Neural cell (in vitro differentiated cells): ENCODE measurements at regions not wholly inside any gene's neighbourhood (a gene's known extent, or its start where the extent isn't known, plus 50 kb on each side); places are given as distances from the start of the nearest gene placed in this dataset.
"Not testable (repeated sequence)": the region's sequence is repeated elsewhere in the genome, so short reads cannot be mapped to it uniquely, and the experiment has no call there.

Source experiments
- H2AFZ ChIP-seq: fragments of 200-600, 300-800 bp; sonication (generic), shearing (Covaris generic); 2 replicates; pipeline ENCODE4 v1.6.0; 2014; ENCODE audit warnings: low read depth, mild to moderate bottlenecking, antibody characterized with exemption, low read length, moderate library complexity
- H3F3A ChIP-seq: fragments of 200-600 bp; shearing (Covaris generic); 2 replicates; pipeline ENCODE4 v1.6.1; 2016; ENCODE audit warnings: mild to moderate bottlenecking, moderate library complexity, mixed read lengths, antibody characterized with exemption, low read length; ENCODE audit not compliant: insufficient read depth, poor library complexity, severe bottlenecking
- H3K27ac ChIP-seq: fragments of 200-600, 300-800 bp; sonication (generic), shearing (Covaris generic); 2 replicates; pipeline ENCODE4 v1.5.1; 2014; ENCODE audit warnings: mild to moderate bottlenecking, low read length, moderate library complexity
- H3K27me3 ChIP-seq: fragments of 300-800, 200-600 bp; sonication (generic), shearing (Covaris generic); 2 replicates; pipeline ENCODE4 v1.6.0; 2014; ENCODE audit warnings: mild to moderate bottlenecking, low read depth, low read length, moderate library complexity; ENCODE audit not compliant: insufficient read depth
- H3K36me3 ChIP-seq: fragments of 300-800, 200-600 bp; sonication (generic), shearing (Covaris generic); 2 replicates; pipeline ENCODE4 v1.5.1; 2014; ENCODE audit warnings: mild to moderate bottlenecking, antibody characterized with exemption, low read length, moderate library complexity; ENCODE audit not compliant: insufficient read depth
- H3K4me2 ChIP-seq: fragments of 300-800, 200-600 bp; sonication (generic), shearing (Covaris generic); 2 replicates; pipeline ENCODE4 v1.6.0; 2014; ENCODE audit warnings: mild to moderate bottlenecking, low read length
- H3K4me3 ChIP-seq: fragments of 300-800, 200-600 bp; sonication (generic), shearing (Covaris generic); 2 replicates; pipeline ENCODE4 v1.5.1; 2014; ENCODE audit warnings: mild to moderate bottlenecking, low read length, moderate library complexity
- H3K79me2 ChIP-seq: fragments of 200-600 bp; shearing (Covaris generic); replicated peaks from 2 replicates; pipeline ENCODE4 v1.6.0; 2014; ENCODE audit warnings: mild to moderate bottlenecking, low read length, moderate library complexity; ENCODE audit not compliant: insufficient read depth
- H3K9ac ChIP-seq: fragments of 300-800, 200-600 bp; sonication (generic), shearing (Covaris generic); 2 replicates; pipeline ENCODE4 v1.6.1; 2016; ENCODE audit warnings: mild to moderate bottlenecking, low read length, mixed read lengths
- H3K9me2 ChIP-seq: fragments of 200-600 bp; shearing (Covaris generic); 2 replicates; pipeline ENCODE4 v1.6.1; 2016; ENCODE audit warnings: mild to moderate bottlenecking, low read length, mixed read lengths; ENCODE audit not compliant: insufficient read depth
- H3K9me3 ChIP-seq: fragments of 200-600, 300-800 bp; sonication (generic), shearing (Covaris generic); 2 replicates; pipeline ENCODE4 v1.6.1; 2016; ENCODE audit warnings: mild to moderate bottlenecking, mixed run types, low read length, moderate library complexity, mixed read lengths
- H4K20me1 ChIP-seq: fragments of 200-600 bp; shearing (Covaris generic); 2 replicates; pipeline ENCODE4 v1.6.1; 2016; ENCODE audit warnings: mild to moderate bottlenecking, mixed run types; ENCODE audit not compliant: insufficient read depth
- CTCF ChIP-seq: fragments of 450-650 bp; IDR thresholded peaks from 2 replicates; pipeline ENCODE4 v1.5.1; 2014; ENCODE audit warnings: antibody characterized with exemption, mild to moderate bottlenecking, moderate library complexity; ENCODE audit not compliant: poor library complexity, severe bottlenecking
- EP300 ChIP-seq: fragments of 450-650 bp; conservative IDR thresholded peaks from 2 replicates; pipeline ENCODE4 v1.6.1; 2014; ENCODE audit warnings: antibody characterized with exemption, mild to moderate bottlenecking, moderate library complexity; ENCODE audit not compliant: poor library complexity, severe bottlenecking
- EZH2 ChIP-seq: fragments of 200-600, 300-800 bp; shearing (Covaris generic), sonication (generic); IDR thresholded peaks from 2 replicates; pipeline ENCODE4 v1.6.1; 2014; ENCODE audit warnings: antibody characterized with exemption, low read length, borderline replicate concordance, mild to moderate bottlenecking; ENCODE audit not compliant: insufficient read depth, poor library complexity, severe bottlenecking
- MXI1 ChIP-seq: fragments of 450-650 bp; conservative IDR thresholded peaks from 2 replicates; pipeline ENCODE4 v1.6.1; 2014; ENCODE audit warnings: antibody characterized with exemption, mild to moderate bottlenecking; ENCODE audit not compliant: poor library complexity, severe bottlenecking
- POLR2AphosphoS5 ChIP-seq: IDR thresholded peaks from 2 replicates; pipeline ENCODE4 v1.6.1; 2012
- RAD21 ChIP-seq: fragments of 450-650 bp; conservative IDR thresholded peaks from 2 replicates; pipeline ENCODE4 v1.6.1; 2014; ENCODE audit warnings: antibody characterized with exemption, mild to moderate bottlenecking, moderate library complexity
- SMC3 ChIP-seq: fragments of 450-650 bp; conservative IDR thresholded peaks from 2 replicates; pipeline ENCODE4 v1.6.1; 2014; ENCODE audit warnings: antibody characterized with exemption, mild to moderate bottlenecking, moderate library complexity; ENCODE audit not compliant: poor library complexity
- TAF1 ChIP-seq: IDR thresholded peaks from 2 replicates; pipeline ENCODE4 v1.6.1; 2012; ENCODE audit warnings: low read depth
- TF ChIP-seq, protein P1 (sequence below): IDR thresholded peaks from 2 replicates; pipeline ENCODE4 v1.6.1; 2012; ENCODE audit warnings: borderline replicate concordance

GRCh38 chr1:211890091-211890995 lies 59.8 kb upstream of the LPGAT1 start:
- H3K4me2 ChIP-seq, H3K9ac ChIP-seq, H2AFZ ChIP-seq, H3K27ac ChIP-seq, H3K9me2 ChIP-seq, H3K36me3 ChIP-seq, H3K27me3 ChIP-seq, H3K79me2 ChIP-seq, H3K9me3 ChIP-seq, H3K4me3 ChIP-seq, H3F3A ChIP-seq, H4K20me1 ChIP-seq: not testable (repeated sequence)

DNA sequence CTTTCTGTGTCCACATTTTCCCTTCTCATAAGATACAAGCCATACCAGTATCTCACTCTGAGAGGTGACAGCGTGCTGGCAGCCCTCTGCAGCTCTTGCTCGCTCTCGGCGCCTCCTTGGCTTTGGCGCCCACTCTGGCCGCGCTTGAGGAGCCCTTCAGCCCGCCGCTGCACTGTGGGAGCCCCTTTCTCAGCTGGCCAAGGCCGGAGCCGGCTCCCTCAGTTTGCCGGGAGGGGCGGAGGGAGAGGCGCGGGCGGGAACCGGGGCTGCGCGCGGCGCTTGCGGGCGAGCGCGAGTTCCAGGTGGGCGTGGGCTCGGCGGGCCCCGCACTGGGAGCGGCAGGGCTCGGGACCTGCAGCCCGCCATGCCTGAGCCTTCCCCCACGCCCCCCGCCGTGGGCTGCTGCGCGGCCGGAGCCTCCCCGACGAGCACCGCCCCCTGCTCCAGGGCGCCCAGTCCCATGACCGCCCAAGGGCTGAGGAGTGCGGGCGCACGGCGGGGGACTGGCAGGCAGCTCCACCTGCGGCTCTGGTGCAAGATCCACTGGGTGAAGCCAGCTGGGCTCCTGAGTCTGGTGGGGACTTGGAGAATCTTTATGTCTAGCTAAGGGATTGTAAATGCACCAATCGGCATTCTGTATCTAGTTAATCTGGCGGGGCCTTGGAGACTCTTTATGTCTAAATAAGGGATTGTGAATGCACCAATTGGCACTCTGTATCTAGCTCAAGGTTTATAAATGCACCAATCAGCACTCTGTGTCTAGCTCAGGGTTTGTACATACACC lies 58.9 kb upstream of the LPGAT1 start:
- H3K36me3 ChIP-seq, H3K79me2 ChIP-seq, H3K27ac ChIP-seq, H4K20me1 ChIP-seq, H3F3A ChIP-seq, H3K4me2 ChIP-seq, H3K9me2 ChIP-seq, H3K9me3 ChIP-seq, H2AFZ ChIP-seq, H3K27me3 ChIP-seq: not testable (repeated sequence)
- Histone ChIP-seq H3K9ac (peak overlapping the region; percentile 16), H3K4me3 (peak overlapping the region; percentile 57)

DNA sequence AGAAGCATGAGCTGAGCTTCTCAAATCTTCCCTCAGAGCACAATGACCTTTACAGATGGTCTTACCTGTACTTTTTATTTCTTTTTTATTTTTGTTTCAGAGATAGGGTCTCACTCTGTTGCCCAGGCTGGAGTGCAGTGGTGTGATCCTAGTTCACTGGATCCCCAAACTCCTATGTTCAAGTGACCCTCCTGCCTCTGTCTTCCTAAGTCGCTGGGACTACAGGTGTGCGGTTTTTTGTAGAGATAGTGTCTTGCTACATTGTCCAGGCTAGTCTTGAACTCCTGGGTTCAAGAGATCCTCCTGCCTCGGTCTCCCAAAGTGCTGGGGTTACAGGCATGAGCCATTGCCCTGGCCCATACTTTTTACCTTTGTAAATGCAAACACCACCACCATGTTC lies 56.0 kb upstream of the LPGAT1 start:
- no peaks in the 10 kb centered on the region for H3K9me2 ChIP-seq
- no peak overlapping the region for H3K9ac ChIP-seq
- no peaks in the 10 kb centered on the region for H3K36me3 ChIP-seq
- no peaks in the 10 kb centered on the region for H4K20me1 ChIP-seq
- no peaks in the 10 kb centered on the region for H3K9me3 ChIP-seq
- no peaks in the 10 kb centered on the region for H3K79me2 ChIP-seq
- TF ChIP-seq POLR2AphosphoS5 (no peak), RAD21 (no peak), SMC3 (no peak), EP300 (no peak), CTCF (no peak), MXI1 (no peak), TAF1 (no peak), EZH2 (no peak)
- TF ChIP-seq, protein P1, sequence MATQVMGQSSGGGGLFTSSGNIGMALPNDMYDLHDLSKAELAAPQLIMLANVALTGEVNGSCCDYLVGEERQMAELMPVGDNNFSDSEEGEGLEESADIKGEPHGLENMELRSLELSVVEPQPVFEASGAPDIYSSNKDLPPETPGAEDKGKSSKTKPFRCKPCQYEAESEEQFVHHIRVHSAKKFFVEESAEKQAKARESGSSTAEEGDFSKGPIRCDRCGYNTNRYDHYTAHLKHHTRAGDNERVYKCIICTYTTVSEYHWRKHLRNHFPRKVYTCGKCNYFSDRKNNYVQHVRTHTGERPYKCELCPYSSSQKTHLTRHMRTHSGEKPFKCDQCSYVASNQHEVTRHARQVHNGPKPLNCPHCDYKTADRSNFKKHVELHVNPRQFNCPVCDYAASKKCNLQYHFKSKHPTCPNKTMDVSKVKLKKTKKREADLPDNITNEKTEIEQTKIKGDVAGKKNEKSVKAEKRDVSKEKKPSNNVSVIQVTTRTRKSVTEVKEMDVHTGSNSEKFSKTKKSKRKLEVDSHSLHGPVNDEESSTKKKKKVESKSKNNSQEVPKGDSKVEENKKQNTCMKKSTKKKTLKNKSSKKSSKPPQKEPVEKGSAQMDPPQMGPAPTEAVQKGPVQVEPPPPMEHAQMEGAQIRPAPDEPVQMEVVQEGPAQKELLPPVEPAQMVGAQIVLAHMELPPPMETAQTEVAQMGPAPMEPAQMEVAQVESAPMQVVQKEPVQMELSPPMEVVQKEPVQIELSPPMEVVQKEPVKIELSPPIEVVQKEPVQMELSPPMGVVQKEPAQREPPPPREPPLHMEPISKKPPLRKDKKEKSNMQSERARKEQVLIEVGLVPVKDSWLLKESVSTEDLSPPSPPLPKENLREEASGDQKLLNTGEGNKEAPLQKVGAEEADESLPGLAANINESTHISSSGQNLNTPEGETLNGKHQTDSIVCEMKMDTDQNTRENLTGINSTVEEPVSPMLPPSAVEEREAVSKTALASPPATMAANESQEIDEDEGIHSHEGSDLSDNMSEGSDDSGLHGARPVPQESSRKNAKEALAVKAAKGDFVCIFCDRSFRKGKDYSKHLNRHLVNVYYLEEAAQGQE: no peak
- no peak overlapping the region for H3K4me3 ChIP-seq
- H3K27me3 ChIP-seq: no peaks in the 10 kb centered on the region
- H3K4me2 ChIP-seq: no peak overlapping the region
- no peak overlapping the region for H3K27ac ChIP-seq
- H3F3A ChIP-seq: no peaks in the 10 kb centered on the region
- H2AFZ ChIP-seq: no peak overlapping the region
